ENCODE measurements at regions not wholly inside any gene's neighbourhood (a gene's known extent, or its start where the extent isn't known, plus 50 kb on each side); places are given as distances from the start of the nearest gene placed in this dataset.
"Not testable (repeated sequence)": the region's sequence is repeated elsewhere in the genome, so short reads cannot be mapped to it uniquely, and the experiment has no call there.

DNA sequence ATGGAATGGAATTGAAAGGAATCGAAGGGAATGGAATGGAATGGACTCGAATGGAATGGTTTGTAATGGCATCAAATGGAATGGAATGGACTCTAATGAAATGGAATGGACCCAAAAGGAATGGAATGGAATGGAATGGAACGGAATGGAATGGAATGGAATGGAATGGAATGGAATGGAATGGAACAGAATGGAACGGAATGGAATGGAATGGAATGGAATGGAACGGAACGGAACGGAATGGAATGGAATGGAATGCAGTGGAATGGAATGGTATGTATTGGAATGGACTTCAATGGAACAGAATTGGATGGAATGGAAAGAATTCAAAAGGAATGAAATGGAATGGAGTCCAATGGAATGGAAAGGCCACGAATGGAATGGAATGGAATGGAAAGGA, 240.0 kb downstream of the CCT8L2 start:
- TF ChIP-seq, protein P1, sequence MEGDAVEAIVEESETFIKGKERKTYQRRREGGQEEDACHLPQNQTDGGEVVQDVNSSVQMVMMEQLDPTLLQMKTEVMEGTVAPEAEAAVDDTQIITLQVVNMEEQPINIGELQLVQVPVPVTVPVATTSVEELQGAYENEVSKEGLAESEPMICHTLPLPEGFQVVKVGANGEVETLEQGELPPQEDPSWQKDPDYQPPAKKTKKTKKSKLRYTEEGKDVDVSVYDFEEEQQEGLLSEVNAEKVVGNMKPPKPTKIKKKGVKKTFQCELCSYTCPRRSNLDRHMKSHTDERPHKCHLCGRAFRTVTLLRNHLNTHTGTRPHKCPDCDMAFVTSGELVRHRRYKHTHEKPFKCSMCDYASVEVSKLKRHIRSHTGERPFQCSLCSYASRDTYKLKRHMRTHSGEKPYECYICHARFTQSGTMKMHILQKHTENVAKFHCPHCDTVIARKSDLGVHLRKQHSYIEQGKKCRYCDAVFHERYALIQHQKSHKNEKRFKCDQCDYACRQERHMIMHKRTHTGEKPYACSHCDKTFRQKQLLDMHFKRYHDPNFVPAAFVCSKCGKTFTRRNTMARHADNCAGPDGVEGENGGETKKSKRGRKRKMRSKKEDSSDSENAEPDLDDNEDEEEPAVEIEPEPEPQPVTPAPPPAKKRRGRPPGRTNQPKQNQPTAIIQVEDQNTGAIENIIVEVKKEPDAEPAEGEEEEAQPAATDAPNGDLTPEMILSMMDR (IDR thresholded peaks at IDR 0.05) = not testable (repeated sequence)
- not testable (repeated sequence) for TF ChIP-seq POLR2A, EP300 (IDR thresholded peaks at IDR 0.05)

Data from tibial nerve (tissue), 4 donors.